GM13976 (cell line): ENCODE measurements at regions not wholly inside any gene's neighbourhood (a gene's known extent, or its start where the extent isn't known, plus 50 kb on each side); places are given as distances from the start of the nearest gene placed in this dataset.

Source experiments
- DNase-seq: peaks from one replicate; pipeline ENCODE4 v3.0.0; 2012; ENCODE audit warnings: low spot score
- CTCF ChIP-seq: IDR thresholded peaks from 2 replicates; pipeline ENCODE4 v1.5.1; 2012; ENCODE audit warnings: borderline replicate concordance, mild to moderate bottlenecking; ENCODE audit not compliant: insufficient read depth; ENCODE audit errors: extremely low read depth, missing control alignments, control extremely low read depth
- in situ Hi-C: fragments of 300-500 bp; cut with MboI; formaldehyde crosslinking; loops from one replicate; pipeline ENCODE4 v1.12.0; 2022; ENCODE audit warnings: low sequenced_read_pairs, mixed read lengths, inconsistent platforms; ENCODE audit not compliant: unreplicated experiment

- in situ Hi-C loops = no loop called here
- DNase-seq = no peak
- TF ChIP-seq CTCF = no peak
Observed at GRCh38 chr3:61452535-61453090, 108.8 kb upstream of the PTPRG start.

- in situ Hi-C loops = no loop called here
- no peak for DNase-seq
- TF ChIP-seq CTCF = no peak
Observed at GRCh38 chr3:61454006-61454585, 107.3 kb upstream of the PTPRG start.

DNA sequence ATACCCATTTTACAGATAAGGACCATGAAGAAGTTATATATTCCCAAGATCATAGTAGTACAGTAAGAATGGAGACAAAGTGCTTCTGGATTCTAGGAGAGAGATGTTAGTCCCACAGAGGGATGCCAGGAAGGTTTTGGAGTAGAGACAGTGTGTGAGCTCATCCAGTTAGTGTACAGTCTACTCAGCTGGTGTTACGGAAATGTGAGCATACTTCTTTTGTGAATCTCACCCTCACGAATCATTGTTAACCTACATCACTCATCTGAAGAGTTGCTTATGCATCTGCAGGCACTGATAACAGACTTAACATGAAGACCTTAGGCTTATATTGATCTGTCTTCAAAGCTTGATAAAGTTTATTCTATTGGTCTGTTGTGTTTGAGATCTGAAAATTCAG lies 106.6 kb upstream of the PTPRG start:
- no peak for DNase-seq
- in situ Hi-C loops = no loop called here
- no peak for TF ChIP-seq CTCF

DNA sequence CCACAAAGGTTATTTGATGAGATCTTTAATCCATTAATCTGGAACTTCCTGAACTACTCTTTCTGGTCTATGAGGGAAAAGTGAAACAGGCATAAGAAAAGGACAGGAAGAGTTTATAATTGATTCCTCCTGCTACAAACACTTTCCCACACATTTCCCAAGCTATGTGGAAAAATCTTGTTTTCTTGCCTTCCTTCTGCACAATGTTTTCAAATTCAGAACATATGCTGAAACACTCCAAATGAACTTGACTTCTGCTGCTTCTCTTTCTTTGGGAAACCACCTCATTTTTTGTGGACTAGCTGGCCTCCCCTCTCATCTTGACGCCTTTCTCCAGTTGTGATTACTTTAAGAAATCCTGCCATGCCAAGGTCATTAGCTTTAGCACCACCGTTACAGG lies 100.7 kb upstream of the PTPRG start:
- no peak for DNase-seq
- in situ Hi-C loops = no loop called here
- no peak for TF ChIP-seq CTCF

GRCh38 chr3:61463191-61463590 lies 98.2 kb upstream of the PTPRG start:
- no peak for TF ChIP-seq CTCF
- in situ Hi-C loops = no loop called here
- DNase-seq = no peak

- in situ Hi-C loops = no loop called here
- no peak for DNase-seq
- TF ChIP-seq CTCF = no peak
Observed at GRCh38 chr3:61464518-61465140, 96.7 kb upstream of the PTPRG start.
